GM19395 (cell line): ENCODE measurements at regions not wholly inside any gene's neighbourhood (a gene's known extent, or its start where the extent isn't known, plus 50 kb on each side); places are given as distances from the start of the nearest gene placed in this dataset.
"Not testable (repeated sequence)": the region's sequence is repeated elsewhere in the genome, so short reads cannot be mapped to it uniquely, and the experiment has no call there.

Experiments used
- ATAC-seq: cut with Tn5 transposase; IDR thresholded peaks from one replicate; pipeline ENCODE4 v1.9.1; 2021; ENCODE audit warnings: mild to moderate bottlenecking, moderate library complexity; ENCODE audit not compliant: unreplicated experiment

DNA sequence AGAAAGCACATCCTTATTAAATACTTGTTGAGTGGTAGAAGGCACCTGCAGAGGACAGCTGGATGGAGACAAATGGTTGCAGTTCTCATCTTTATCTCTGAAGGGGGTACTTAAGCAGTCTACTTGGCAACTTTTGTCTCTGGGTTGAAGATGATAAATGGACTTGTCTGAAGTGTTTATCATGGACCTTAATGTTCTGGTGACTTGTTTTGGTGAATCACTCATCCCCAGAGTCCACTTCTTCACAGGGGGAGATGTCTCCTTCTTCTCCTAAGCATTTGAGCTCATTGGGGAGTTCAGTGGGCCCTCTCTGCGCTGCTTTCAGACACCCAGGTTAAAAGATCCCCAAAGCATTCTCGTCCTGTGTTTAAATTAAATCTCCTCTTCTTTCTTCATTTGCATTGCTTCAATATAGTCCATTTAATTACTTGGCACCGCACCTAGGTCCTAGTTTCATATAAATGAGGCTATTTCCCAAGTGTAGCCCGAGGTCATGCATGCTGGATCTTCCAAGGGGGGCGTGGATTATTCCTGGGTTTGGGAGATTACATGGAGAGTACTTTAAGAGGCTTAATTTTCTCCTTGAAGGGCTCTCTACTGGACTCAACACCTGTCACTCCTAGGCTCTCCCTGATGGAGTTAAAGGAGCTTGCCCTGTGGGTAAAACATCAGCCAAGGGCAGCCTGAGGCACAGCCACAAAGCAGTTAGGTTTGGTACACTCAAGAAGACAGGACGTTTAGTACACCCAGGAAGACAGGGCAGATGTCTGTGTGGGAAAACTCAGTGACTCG, 239.3 kb upstream of the C2CD4B start:
- no peak for ATAC-seq

GRCh38 chr15:62406305-62406891, 241.3 kb upstream of the C2CD4B start:
- no peak for ATAC-seq

GRCh38 chr15:62407216-62407615, 242.1 kb upstream of the C2CD4B start:
- ATAC-seq, result no peak

DNA sequence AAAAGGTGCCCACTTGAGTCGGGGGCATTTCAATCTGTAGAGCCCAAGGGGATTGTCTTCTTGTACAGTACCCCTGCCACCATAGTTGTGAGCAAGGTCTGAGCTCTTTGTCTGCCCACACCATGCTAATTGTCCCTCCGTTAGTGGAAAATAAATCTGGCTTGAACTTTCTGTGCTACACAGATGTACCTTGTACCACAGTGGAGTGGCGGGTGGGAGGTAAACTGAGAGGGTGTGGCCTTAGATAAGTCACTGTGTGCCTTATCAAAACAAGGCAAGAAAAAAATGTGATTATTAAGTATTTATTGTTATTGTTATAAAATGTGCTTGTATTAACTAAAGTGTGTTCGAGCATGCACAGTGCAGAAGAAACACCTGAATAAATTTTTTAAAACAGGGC, 242.9 kb upstream of the C2CD4B start:
- no peak for ATAC-seq

- no peak for ATAC-seq
Measured at GRCh38 chr15:62409466-62409865, 244.4 kb upstream of the C2CD4B start.

DNA sequence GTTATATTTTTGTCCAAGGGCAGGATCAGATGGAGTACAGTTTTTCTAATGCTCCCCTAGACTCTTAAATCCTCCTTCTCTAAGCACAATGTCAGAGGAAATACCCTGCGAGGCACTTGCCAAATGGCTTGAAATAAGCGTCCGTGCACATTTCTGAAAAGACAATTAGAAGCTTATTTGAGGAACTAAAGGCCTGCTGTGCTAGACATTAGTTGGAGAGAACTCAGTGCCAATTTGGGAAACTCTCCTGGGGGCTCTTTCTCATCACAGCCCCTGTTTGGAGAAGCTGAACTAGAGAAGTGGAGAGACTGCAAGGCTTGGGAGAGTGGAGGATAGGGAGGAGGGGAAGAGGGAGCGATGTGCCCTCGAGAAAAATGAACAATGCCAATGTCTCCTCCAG, 247.6 kb upstream of the C2CD4B start:
- ATAC-seq, result no peak

DNA sequence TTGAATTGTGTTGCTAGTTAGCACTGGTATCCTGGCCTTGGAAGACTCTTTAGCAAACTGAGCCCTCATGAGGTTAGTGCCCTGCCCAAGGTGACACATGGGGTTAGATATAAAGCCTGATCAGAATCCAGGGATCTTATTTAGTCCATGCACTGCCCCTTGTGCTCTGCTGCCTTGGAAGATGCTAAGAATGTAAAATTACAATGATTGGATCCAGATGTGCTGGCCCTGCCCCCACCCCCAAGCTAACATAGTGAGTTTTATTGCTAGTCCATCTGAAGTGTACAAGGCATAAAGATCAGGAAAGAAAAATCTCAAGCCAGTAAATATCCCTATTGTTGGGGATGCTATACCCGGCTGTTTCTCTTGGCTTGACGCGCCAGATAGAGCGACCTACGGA, 248.1 kb upstream of the C2CD4B start:
- ATAC-seq, result no peak

DNA sequence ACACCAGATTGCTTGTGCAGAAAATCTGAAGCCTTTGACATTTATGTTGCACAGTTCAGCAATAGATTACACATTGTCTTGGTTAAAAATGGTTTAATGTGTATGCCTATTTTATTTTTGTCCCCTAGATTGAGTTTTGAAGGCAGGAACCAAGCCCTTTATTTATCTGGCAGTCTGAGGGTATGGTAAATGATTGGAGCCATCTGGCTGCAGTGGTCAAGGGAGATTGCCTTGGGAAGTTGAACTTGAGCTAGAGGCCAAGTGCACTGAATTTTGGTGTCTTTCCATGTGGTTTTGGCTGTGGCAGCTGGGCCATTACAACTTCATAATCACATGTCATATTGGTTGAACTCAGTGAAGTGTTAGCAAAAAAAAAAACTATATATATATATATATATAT, 248.7 kb upstream of the C2CD4B start:
- no peak for ATAC-seq

DNA sequence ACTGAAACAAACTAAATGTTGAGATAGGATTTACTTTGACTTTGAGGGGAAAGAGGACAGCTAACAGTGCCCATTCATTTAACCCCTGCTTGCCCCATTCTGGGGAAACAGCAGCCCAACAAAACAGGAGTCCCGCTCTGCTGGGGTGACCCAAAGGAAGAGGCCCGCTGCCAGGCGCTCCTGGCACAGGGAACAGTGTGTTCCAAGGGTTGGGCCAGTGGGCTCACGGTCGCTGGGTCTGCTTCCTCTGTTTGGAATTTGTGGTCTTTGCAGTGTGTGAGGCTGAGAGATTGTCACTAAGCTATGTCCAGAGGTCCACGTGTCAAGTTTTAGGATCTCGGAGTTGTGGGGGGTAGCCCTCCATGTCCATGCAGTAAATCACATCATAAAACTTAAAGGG, 250.4 kb upstream of the C2CD4B start:
- ATAC-seq, result no peak

- no peak for ATAC-seq
Measured at GRCh38 chr15:62416526-62416925, 251.4 kb upstream of the C2CD4B start.

DNA sequence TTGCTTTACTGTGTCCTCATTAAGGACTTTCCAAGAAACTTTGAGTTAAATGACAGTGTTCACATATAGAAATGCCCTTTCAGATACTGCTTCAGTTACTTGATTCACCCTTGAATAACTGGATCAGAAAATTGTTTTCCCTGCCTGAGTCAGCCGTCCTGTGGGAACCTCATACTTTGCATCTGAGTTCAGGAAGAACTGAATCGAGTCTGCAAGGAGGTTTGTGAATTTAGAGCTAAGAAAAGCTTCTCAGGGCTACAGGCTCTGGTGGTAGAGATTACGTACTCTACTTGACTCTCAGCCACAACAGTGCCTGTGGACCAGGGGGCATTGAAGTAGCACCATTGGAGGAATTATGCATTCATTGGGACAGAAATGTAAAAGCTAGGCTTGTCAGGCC, 252.4 kb upstream of the C2CD4B start:
- ATAC-seq, result no peak

DNA sequence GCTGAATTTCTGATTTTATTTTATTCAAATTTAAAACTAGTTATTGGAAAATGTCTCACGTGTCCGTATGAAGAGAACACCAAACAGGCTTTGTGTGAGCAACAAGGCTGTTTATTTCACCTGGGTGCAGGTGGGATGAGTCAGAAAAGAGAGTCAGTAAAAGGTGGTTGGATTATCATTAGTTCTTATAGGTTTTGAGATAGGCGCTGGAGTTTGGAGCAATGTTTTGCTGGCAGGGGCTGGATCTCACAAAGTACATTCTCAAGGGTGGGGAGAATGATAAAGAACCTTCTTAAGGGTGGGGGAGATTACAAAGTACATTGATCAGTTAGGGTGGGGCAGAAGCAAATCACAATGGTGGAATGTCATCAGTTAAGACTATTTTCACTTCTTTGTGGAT, 253.4 kb upstream of the C2CD4B start:
- not testable (repeated sequence) for ATAC-seq

GRCh38 chr15:62419192-62419591, 254.1 kb upstream of the C2CD4B start:
- ATAC-seq, result no peak

DNA sequence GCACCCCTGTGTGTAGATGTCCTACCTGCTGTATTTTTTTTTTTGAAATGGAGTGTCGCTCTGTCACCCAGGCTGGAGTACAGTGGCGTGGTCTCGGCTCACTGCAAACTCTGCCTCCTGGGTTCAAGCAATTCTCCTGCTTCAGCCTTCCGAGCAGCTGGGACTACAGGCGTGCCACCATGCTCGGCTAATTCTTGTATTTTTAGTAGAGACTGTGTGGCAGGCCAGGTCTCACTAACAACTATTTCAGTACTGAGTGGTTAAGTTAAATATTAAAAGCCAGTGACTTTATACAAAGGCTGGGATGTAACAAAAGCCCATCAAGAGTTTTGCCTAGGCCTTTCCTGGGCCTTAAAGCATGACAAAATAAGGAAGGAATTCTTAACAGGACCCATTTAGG, 255.3 kb upstream of the C2CD4B start:
- ATAC-seq, result not testable (repeated sequence)

GRCh38 chr15:62421289-62421688, 256.2 kb upstream of the C2CD4B start:
- ATAC-seq, result no peak

GRCh38 chr15:62426387-62426956, 261.4 kb upstream of the C2CD4B start:
- ATAC-seq, result no peak

- no peak for ATAC-seq
Measured at GRCh38 chr15:62428259-62428658, 263.2 kb upstream of the C2CD4B start.

DNA sequence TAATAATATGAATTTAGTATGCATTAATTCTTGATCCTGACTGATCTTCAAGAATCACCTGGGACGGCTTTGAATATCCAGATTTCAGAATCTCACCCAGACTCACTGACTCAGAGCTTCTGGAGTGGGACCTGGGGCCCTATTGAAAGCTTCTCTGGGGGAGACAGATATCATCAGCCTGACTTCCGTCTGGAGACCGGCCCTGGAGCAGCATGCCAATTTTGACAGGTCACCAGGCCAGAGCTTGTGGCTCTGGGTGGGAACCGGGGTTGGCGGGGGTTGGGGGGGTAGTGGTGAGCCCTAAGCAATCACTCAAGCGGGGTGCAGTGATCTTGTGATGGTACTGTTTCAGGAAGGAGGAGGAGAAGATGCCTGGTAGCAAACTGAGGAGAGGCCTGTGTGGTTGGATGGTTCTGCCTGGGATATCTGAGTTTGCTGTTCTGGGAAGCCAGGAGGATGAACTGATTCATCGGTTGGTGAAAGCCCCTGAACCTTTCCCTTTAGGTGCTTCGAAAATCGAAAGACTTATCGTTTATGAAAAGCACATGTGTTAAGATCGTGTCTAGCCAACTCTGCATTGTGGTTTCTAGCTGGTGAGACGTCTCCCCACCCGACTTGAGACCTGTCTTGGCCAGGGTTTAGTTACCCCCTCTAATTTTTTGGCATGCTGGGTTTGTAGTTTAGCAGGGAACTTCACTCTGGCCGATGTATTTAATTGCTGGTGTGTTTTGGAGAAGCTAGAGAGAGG, 263.9 kb upstream of the C2CD4B start:
- ATAC-seq, result no peak

DNA sequence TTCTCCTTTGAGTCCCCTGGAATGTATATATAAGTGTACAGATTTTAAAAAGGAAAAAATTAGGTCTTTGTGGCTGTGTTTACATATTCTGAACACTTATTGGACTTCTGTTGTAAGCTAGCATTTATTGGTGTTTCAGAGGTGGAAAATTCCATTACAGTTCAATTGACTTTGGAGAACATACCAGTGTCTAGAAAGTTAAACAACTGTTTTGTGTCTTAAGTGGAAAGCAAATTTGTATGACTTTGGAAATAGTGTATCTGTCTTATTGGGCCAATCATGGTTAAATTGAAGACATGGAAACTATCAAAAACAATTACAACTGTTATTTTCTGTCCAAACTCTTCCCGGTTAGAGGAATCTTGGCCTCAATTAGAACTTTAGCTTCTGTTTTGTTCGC, 265.0 kb upstream of the C2CD4B start:
- no peak for ATAC-seq

GRCh38 chr15:62430552-62430951, 265.5 kb upstream of the C2CD4B start:
- ATAC-seq, result no peak

- ATAC-seq, result no peak
Measured at GRCh38 chr15:62431008-62431797, 266.1 kb upstream of the C2CD4B start.
